ENCODE measurements at regions not wholly inside any gene's neighbourhood (a gene's known extent, or its start where the extent isn't known, plus 50 kb on each side); places are given as distances from the start of the nearest gene placed in this dataset.
"Not testable (repeated sequence)": the region's sequence is repeated elsewhere in the genome, so short reads cannot be mapped to it uniquely, and the experiment has no call there.

DNA sequence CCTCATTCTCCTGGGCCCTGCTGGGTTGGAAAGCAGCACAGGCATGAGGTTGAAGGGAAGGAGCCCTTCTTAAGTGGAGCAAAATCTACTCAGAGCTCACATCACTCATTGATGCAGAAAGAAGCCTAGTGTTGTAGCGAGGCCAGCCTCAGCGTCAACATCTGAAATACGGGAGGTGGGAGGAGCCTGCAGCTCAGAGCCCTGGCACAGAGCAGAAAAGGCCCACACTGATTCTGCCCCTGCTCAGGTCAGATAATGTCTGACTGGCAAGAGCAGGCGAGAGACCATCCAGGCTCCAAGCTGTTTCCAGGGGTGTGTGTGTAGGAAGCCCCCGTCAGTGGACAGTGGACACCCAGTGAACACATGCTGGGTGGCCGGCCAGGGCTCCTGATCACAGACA is 1541.6 kb downstream of the TSPY10 start:
- no peaks in the 10 kb centered on the region for H3K27me3 ChIP-seq (ENCODE audit: control insufficient read depth, insufficient read depth, low read length)
- ChIA-PET POLR2A (no interaction called here), CTCF (no interaction called here)
- H3K9me3 ChIP-seq (ENCODE audit: control insufficient read depth, insufficient read depth, low read length) = peaks cover 19% of the 10 kb centered on the region
- no peak for TF ChIP-seq CTCF (IDR thresholded peaks at IDR 0.05; ENCODE audit: low read depth, low read length)
- no peak overlapping the region for H3K27ac ChIP-seq (ENCODE audit: low read depth, low read length)
- H3K4me3 ChIP-seq (ENCODE audit: low read depth, low read length) = no peak overlapping the region
- no peak for DNase-seq (ENCODE audit: low read depth, low spot score)

- CTCF ChIA-PET = no interaction called here
- Histone ChIP-seq H3K9me3 (ENCODE audit: control insufficient read depth, insufficient read depth, low read length) (peaks cover 19% of the 10 kb centered on the region), H3K4me3 (ENCODE audit: low read depth, low read length) (no peak overlapping the region), H3K27ac (ENCODE audit: low read depth, low read length) (no peak overlapping the region), H3K27me3 (ENCODE audit: control insufficient read depth, insufficient read depth, low read length) (no peaks in the 10 kb centered on the region)
- DNase-seq (ENCODE audit: low read depth, low spot score) = no peak
- POLR2A ChIA-PET = no interaction called here
- TF ChIP-seq CTCF (IDR thresholded peaks at IDR 0.05; ENCODE audit: low read depth, low read length) = no peak
Observed at GRCh38 chrY:11070250-11071113, 1542.8 kb downstream of the TSPY10 start.

DNA sequence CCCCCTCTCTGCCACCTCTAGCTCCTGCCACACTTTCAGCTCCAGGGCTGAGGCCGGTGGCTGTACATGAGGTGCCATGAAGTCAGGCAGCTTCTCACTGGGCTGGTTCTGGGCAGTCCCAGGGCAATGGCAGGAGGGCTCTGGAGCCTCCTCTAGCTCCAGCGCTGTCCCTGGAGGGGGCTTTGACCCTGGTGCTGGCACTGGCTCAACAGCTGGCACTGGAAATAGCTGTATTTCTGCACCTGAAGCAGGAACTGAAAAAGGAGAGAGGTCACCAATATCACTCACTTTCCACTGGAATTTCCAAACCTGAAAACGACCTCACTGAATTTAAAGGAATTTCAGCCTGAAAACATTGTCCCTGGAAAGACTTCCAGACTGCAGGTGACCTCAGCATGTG is 1558.1 kb downstream of the TSPY10 start:
- H3K9me3 ChIP-seq (ENCODE audit: control insufficient read depth, insufficient read depth, low read length); DNase-seq (ENCODE audit: low read depth, low spot score); H3K4me3 ChIP-seq (ENCODE audit: low read depth, low read length); POLR2A ChIA-PET; H3K27me3 ChIP-seq (ENCODE audit: control insufficient read depth, insufficient read depth, low read length); H3K27ac ChIP-seq (ENCODE audit: low read depth, low read length); CTCF ChIA-PET: not testable (repeated sequence)

GRCh38 chrY:11097498-11097897 is 1569.8 kb downstream of the TSPY10 start:
- CTCF ChIA-PET; POLR2A ChIA-PET; H3K27ac ChIP-seq (ENCODE audit: low read depth, low read length); DNase-seq (ENCODE audit: low read depth, low spot score); H3K27me3 ChIP-seq (ENCODE audit: control insufficient read depth, insufficient read depth, low read length); H3K4me3 ChIP-seq (ENCODE audit: low read depth, low read length): not testable (repeated sequence)
- H3K9me3 ChIP-seq (ENCODE audit: control insufficient read depth, insufficient read depth, low read length) = peaks cover 57% of the 10 kb centered on the region

- peaks cover 65% of the 10 kb centered on the region for H3K9me3 ChIP-seq (ENCODE audit: control insufficient read depth, insufficient read depth, low read length)
- H3K27ac ChIP-seq (ENCODE audit: low read depth, low read length); CTCF ChIA-PET; POLR2A ChIA-PET; DNase-seq (ENCODE audit: low read depth, low spot score); H3K27me3 ChIP-seq (ENCODE audit: control insufficient read depth, insufficient read depth, low read length); H3K4me3 ChIP-seq (ENCODE audit: low read depth, low read length): not testable (repeated sequence)
Observed at GRCh38 chrY:11098419-11098818, 1570.7 kb downstream of the TSPY10 start.

DNA sequence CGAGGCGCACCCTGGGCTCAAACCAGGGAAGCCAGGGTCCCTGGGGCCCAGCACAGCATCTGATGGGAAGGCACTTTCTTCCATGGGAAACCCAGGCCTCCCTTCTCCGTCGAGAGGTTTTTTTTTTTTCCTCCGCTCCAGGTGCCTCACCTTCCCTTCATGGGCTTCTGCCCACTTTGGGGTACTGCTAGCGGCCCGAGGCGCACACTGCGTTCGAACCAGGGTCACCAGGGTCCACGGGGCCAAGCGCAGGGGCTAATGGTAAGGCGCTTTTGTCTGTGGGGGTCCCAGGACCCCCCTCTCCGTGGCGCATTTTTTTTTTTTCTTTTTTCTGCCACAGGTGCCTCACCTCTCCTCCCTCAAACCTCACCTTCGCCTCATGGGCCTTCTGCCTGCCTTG is 1571.3 kb downstream of the TSPY10 start:
- Histone ChIP-seq H3K4me3 (ENCODE audit: low read depth, low read length) (no peak overlapping the region), H3K9me3 (ENCODE audit: control insufficient read depth, insufficient read depth, low read length) (peaks cover 65% of the 10 kb centered on the region), H3K27me3 (ENCODE audit: control insufficient read depth, insufficient read depth, low read length) (no peaks in the 10 kb centered on the region), H3K27ac (ENCODE audit: low read depth, low read length) (no peak overlapping the region)
- ChIA-PET CTCF (no interaction called here), POLR2A (no interaction called here)
- TF ChIP-seq CTCF (IDR thresholded peaks at IDR 0.05; ENCODE audit: low read depth, low read length) = no peak
- DNase-seq (ENCODE audit: low read depth, low spot score) = no peak

DNA sequence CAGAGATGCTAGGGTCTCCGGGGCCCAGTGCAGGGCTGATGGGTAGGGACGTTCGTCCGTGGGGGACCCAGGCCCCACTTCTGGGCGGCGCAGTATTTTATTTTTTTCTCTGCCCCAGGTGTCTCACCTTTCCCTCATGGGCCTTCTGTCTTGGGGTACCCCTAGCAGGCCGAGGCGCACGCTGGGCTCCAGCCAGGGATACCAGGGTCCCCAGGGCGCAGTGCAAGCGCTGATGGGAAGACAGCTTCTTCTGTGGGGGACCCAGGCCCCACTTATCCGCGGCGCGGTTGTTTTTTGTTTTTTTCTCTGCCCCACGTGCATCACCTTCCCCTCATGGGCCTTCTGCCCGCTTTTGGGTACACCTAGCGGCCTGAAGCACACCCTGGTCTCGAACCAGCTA is 1572.8 kb downstream of the TSPY10 start:
- H3K4me3 ChIP-seq (ENCODE audit: low read depth, low read length); DNase-seq (ENCODE audit: low read depth, low spot score); CTCF ChIA-PET; POLR2A ChIA-PET; H3K27me3 ChIP-seq (ENCODE audit: control insufficient read depth, insufficient read depth, low read length); H3K27ac ChIP-seq (ENCODE audit: low read depth, low read length): not testable (repeated sequence)
- peaks cover 65% of the 10 kb centered on the region for H3K9me3 ChIP-seq (ENCODE audit: control insufficient read depth, insufficient read depth, low read length)

- H3K27me3 ChIP-seq (ENCODE audit: control insufficient read depth, insufficient read depth, low read length); POLR2A ChIA-PET; H3K4me3 ChIP-seq (ENCODE audit: low read depth, low read length); CTCF ChIA-PET; DNase-seq (ENCODE audit: low read depth, low spot score); H3K27ac ChIP-seq (ENCODE audit: low read depth, low read length): not testable (repeated sequence)
- peaks cover 65% of the 10 kb centered on the region for H3K9me3 ChIP-seq (ENCODE audit: control insufficient read depth, insufficient read depth, low read length)
Observed at GRCh38 chrY:11102987-11103386, 1575.3 kb downstream of the TSPY10 start.

- H3K9me3 ChIP-seq (ENCODE audit: control insufficient read depth, insufficient read depth, low read length) = peaks cover 30% of the 10 kb centered on the region
- H3K27me3 ChIP-seq (ENCODE audit: control insufficient read depth, insufficient read depth, low read length); POLR2A ChIA-PET; DNase-seq (ENCODE audit: low read depth, low spot score); CTCF ChIA-PET; H3K4me3 ChIP-seq (ENCODE audit: low read depth, low read length); H3K27ac ChIP-seq (ENCODE audit: low read depth, low read length): not testable (repeated sequence)
Observed at GRCh38 chrY:11107127-11107918, 1579.6 kb downstream of the TSPY10 start.

Measured in AG04450 (cell line).